GM12878 (cell line): ENCODE measurements at regions not wholly inside any gene's neighbourhood (a gene's known extent, or its start where the extent isn't known, plus 50 kb on each side); places are given as distances from the start of the nearest gene placed in this dataset.

ENCODE experiments used
- ATAC-seq: fragments of 200-7000 bp; cut with Tn5 transposase; 3 replicates; pipeline ENCODE4 v1.9.1; 2020; ENCODE audit warnings: mild to moderate bottlenecking, moderate library complexity
- BruUV-seq: library from RNA; stranded (reverse); fragments of 400-500 nt; replicated peaks from 2 replicates; lab custom pipeline; 2021; lab: Mats Ljungman, UMichigan
- CTCF ChIA-PET: fragments of 300-600 bp; sonication (Branson Sonifier 250); formaldehyde crosslinking; extraction: SDS; loops from one replicate; lab custom pipeline; 2021; ENCODE audit warnings: inconsistent platforms; lab: Yijun Ruan, JAX
- POLR2A ChIA-PET: fragments of 350-600 bp; formaldehyde crosslinking; extraction: SDS; loops from one replicate; lab custom pipeline; 2021; ENCODE audit warnings: inconsistent platforms; lab: Charles Lee
- RAD21 ChIA-PET: fragments of 300-600 bp; sonication (Branson Sonifier 250); formaldehyde crosslinking; loops from one replicate; lab custom pipeline; 2023; ENCODE audit warnings: antibody characterized with exemption; ENCODE audit not compliant: unreplicated experiment; lab: Charles Lee
- SMC1A ChIA-PET: fragments of 300-600 bp; sonication (Branson Sonifier 250); formaldehyde crosslinking; loops from one replicate; lab custom pipeline; 2023; ENCODE audit not compliant: unreplicated experiment, uncharacterized antibody; lab: Charles Lee
- DNase-seq: peaks from one replicate; pipeline ENCODE4 v3.0.0-alpha.2; 2011; ENCODE audit warnings: low read depth, low spot score
- FAIRE-seq: peaks from 3 replicates; lab custom pipeline; 2011; peaks lifted over from hg19 to GRCh38; lab: Jason Lieb, UNC
- H2AFZ ChIP-seq: 2 replicates; pipeline ENCODE4 v1.6.0; 2011; ENCODE audit warnings: low read depth, low read length, control low read depth; ENCODE audit not compliant: control insufficient read depth
- H3K27ac ChIP-seq: 2 replicates; pipeline ENCODE4 v1.5.1; 2011; ENCODE audit warnings: control low read depth; ENCODE audit not compliant: control insufficient read depth, insufficient read depth
- H3K27me3 ChIP-seq, 2 experiments: replicated peaks in 1 of 2; 2 replicates each; pipeline versions ENCODE4 v1.6.0 to v1.6.1; 2011; ENCODE audit warnings: low read length in 1 of 2; ENCODE audit not compliant: control insufficient read depth in 2 of 2, insufficient read depth in 2 of 2
- H3K36me3 ChIP-seq, 2 experiments: 2 replicates each; pipeline ENCODE4 v1.5.1; 2011; ENCODE audit warnings: low read length in 1 of 2; ENCODE audit not compliant: control insufficient read depth in 2 of 2, insufficient read depth in 2 of 2
- H3K4me1 ChIP-seq: 2 replicates; pipeline ENCODE4 v1.6.1; 2011; ENCODE audit warnings: mild to moderate bottlenecking, low read length, moderate library complexity, mixed read lengths; ENCODE audit not compliant: control insufficient read depth, insufficient read depth
- H3K4me2 ChIP-seq: 2 replicates; pipeline ENCODE4 v1.6.0; 2011; ENCODE audit warnings: control low read depth; ENCODE audit not compliant: control insufficient read depth, insufficient read depth
- H3K4me3 ChIP-seq: fragments of 200-600 bp; sonication (generic); 2 replicates; pipeline ENCODE4 v1.5.1; 2016
- H3K79me2 ChIP-seq: 2 replicates; pipeline ENCODE4 v1.6.0; 2011; ENCODE audit warnings: low read length; ENCODE audit not compliant: control insufficient read depth, insufficient read depth
- H3K9ac ChIP-seq: 2 replicates; pipeline ENCODE4 v1.8.0; 2011; ENCODE audit warnings: low read length, control low read depth, mixed read lengths; ENCODE audit not compliant: control insufficient read depth, insufficient read depth
- H3K9me3 ChIP-seq: replicated peaks from 3 replicates; pipeline ENCODE4 v1.5.1; 2011; ENCODE audit warnings: mild to moderate bottlenecking, low read length; ENCODE audit not compliant: control insufficient read depth, insufficient read depth
- H4K20me1 ChIP-seq: 2 replicates; pipeline ENCODE4 v1.6.0; 2011; ENCODE audit not compliant: control insufficient read depth, insufficient read depth
- EZH2 ChIP-seq: IDR thresholded peaks from 2 replicates; pipeline ENCODE4 v1.6.1; 2012; ENCODE audit warnings: low read depth, mild to moderate bottlenecking, control low read depth, inconsistent platforms, low read length, borderline replicate concordance; ENCODE audit not compliant: control insufficient read depth
- HDGF ChIP-seq: fragments of 450-650 bp; IDR thresholded peaks from 2 replicates; pipeline ENCODE4 v1.6.1; 2016; ENCODE audit warnings: antibody characterized with exemption
- JUND ChIP-seq: IDR thresholded peaks from 2 replicates; pipeline ENCODE4 v1.6.1; 2012; ENCODE audit warnings: low read depth, mild to moderate bottlenecking, low read length, improper control_type of control experiment, moderate library complexity
- KDM1A ChIP-seq: fragments of 200-600 bp; sonication (generic); IDR thresholded peaks from 2 replicates; pipeline ENCODE4 v1.6.1; 2016; ENCODE audit warnings: borderline replicate concordance
- POLR2AphosphoS5 ChIP-seq: IDR thresholded peaks from 2 replicates; pipeline ENCODE4 v1.6.1; 2011; ENCODE audit warnings: mild to moderate bottlenecking, low read length, inconsistent platforms
- SIN3A ChIP-seq: IDR thresholded peaks from 2 replicates; pipeline ENCODE4 v1.6.1; 2012; ENCODE audit warnings: low read depth, low read length, improper control_type of control experiment
- SMAD1 ChIP-seq: fragments of 450-650 bp; IDR thresholded peaks from 2 replicates; pipeline ENCODE4 v1.6.1; 2018; ENCODE audit warnings: mild to moderate bottlenecking, low read depth; ENCODE audit not compliant: partially characterized antibody
- STAT1 ChIP-seq: fragments of 450-650 bp; conservative IDR thresholded peaks from 2 replicates; pipeline ENCODE4 v1.6.1; 2014; ENCODE audit warnings: antibody characterized with exemption, mild to moderate bottlenecking
- WRNIP1 ChIP-seq: IDR thresholded peaks from 2 replicates; pipeline ENCODE4 v1.6.1; 2011; ENCODE audit warnings: low read depth, low read length, improper control_type of control experiment, borderline replicate concordance
- ZBTB33 ChIP-seq: fragments of 450-650 bp; IDR thresholded peaks from 2 replicates; pipeline ENCODE4 v1.6.1; 2017; ENCODE audit warnings: mild to moderate bottlenecking
- ZNF592 ChIP-seq: fragments of 450-650 bp; IDR thresholded peaks from 2 replicates; pipeline ENCODE4 v1.6.1; 2017; ENCODE audit warnings: mild to moderate bottlenecking, moderate library complexity
- WGBS: methylation state at CpG from one replicate; pipeline ENCODE4 v1.1.6; 2016; ENCODE audit warnings: low lambda C conversion rate; ENCODE audit not compliant: insufficient replicate concordance, insufficient coverage; ENCODE audit errors: missing lambda C conversion rate; 5-methylcytosine and 5-hydroxymethylcytosine counted together
- in situ Hi-C: fragments of 300-500 bp; cut with MboI; formaldehyde crosslinking; loops from 9 replicates; pipeline ENCODE4 v1.14.3; 2018; ENCODE audit warnings: mixed read lengths
- intact Hi-C: fragments of 100-400 bp; cut with micrococcal nuclease; formaldehyde crosslinking; loops from one replicate; pipeline ENCODE4 v1.14.2; 2022; ENCODE audit not compliant: unreplicated experiment
- TF ChIP-seq, protein P1 (sequence below): fragments of 450-650 bp; IDR thresholded peaks from 2 replicates; pipeline ENCODE4 v1.6.1; 2017; ENCODE audit warnings: mild to moderate bottlenecking, moderate library complexity

- TF ChIP-seq ZNF592 (no peak), SIN3A (no peak), HDGF (no peak), STAT1 (no peak), POLR2AphosphoS5 (no peak), WRNIP1 (no peak), SMAD1 (no peak)
Observed at GRCh38 chr14:71800878-71801277, 131.4 kb upstream of the RGS6 start (continued).

DNA sequence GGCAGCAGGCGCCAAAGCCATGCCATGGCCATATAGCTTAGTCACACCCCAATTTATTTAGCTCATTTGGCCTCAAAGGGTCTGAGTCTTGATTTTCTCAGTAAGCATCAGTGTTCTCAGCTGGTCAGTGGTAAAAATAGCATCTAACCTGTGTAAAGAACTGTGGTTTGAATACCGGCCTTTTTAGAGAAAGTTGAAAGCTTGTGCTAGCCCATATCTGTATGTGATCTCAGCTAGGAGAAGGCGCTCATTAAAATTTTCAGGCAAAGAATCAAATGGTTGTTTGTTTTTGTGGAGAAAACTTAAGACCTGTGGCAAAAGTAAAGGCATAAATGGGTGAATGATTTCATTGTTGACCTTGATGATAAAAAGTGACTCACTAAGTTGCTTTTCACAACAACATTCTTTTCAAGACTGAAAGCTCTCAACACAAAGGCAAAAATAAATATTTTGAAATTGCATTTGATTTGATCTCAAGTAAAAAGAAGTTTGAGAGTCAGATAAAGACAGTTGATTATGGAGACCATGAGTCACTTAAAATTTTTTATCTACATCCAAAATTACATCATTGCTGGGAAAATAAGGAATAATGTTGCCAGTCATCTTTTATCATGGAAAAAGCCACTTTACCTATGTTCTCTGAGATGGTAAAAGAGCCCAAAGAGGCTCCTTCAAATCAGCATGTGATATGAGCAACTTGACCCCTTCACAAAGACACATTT is 128.5 kb upstream of the RGS6 start:
- no peaks in the 10 kb centered on the region for H3K79me2 ChIP-seq
- H3K36me3 ChIP-seq = no peaks in the 10 kb centered on the region
- ChIA-PET RAD21 (no interaction called here), POLR2A (interaction anchor here (0.6 to 1.0 kb wide), 2 partner anchors 31 to 892 kb away, joined by 3 to 4 read pairs; no protein-coding TSS in a partner anchor), CTCF (interaction anchor here (2.1 kb wide), 1 partner anchor 52 kb away, joined by 6 read pairs; no protein-coding TSS in a partner anchor), SMC1A (interaction anchor here (0.6 kb wide), 1 partner anchor 48 kb away, joined by 4 read pairs; no protein-coding TSS in a partner anchor)
- BruUV-seq = no TSS peak
- whole genome bisulfite sequencing = 16% methylated on average over 3 of the region's 3 CpGs
- no peaks in the 10 kb centered on the region for H3K27me3 ChIP-seq
- no peak overlapping the region for H3K4me2 ChIP-seq
- intact Hi-C loops = no loop called here
- no peak overlapping the region for H3K27ac ChIP-seq
- no peaks in the 10 kb centered on the region for H3K4me1 ChIP-seq
- no peaks in the 10 kb centered on the region for H4K20me1 ChIP-seq
- no peak for FAIRE-seq
- no peak overlapping the region for H3K9ac ChIP-seq
- in situ Hi-C loops = no loop called here
- H3K4me3 ChIP-seq = no peak overlapping the region
- H2AFZ ChIP-seq = no peak overlapping the region
- H3K9me3 ChIP-seq = no peaks in the 10 kb centered on the region
- no peak for DNase-seq
- no peak for ATAC-seq
- no peak for TF ChIP-seq ZBTB33
- TF ChIP-seq EZH2 = no peak
- TF ChIP-seq, protein P1, sequence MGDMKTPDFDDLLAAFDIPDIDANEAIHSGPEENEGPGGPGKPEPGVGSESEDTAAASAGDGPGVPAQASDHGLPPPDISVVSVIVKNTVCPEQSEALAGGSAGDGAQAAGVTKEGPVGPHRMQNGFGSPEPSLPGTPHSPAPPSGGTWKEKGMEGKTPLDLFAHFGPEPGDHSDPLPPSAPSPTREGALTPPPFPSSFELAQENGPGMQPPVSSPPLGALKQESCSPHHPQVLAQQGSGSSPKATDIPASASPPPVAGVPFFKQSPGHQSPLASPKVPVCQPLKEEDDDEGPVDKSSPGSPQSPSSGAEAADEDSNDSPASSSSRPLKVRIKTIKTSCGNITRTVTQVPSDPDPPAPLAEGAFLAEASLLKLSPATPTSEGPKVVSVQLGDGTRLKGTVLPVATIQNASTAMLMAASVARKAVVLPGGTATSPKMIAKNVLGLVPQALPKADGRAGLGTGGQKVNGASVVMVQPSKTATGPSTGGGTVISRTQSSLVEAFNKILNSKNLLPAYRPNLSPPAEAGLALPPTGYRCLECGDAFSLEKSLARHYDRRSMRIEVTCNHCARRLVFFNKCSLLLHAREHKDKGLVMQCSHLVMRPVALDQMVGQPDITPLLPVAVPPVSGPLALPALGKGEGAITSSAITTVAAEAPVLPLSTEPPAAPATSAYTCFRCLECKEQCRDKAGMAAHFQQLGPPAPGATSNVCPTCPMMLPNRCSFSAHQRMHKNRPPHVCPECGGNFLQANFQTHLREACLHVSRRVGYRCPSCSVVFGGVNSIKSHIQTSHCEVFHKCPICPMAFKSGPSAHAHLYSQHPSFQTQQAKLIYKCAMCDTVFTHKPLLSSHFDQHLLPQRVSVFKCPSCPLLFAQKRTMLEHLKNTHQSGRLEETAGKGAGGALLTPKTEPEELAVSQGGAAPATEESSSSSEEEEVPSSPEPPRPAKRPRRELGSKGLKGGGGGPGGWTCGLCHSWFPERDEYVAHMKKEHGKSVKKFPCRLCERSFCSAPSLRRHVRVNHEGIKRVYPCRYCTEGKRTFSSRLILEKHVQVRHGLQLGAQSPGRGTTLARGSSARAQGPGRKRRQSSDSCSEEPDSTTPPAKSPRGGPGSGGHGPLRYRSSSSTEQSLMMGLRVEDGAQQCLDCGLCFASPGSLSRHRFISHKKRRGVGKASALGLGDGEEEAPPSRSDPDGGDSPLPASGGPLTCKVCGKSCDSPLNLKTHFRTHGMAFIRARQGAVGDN = no peak
- TF ChIP-seq KDM1A = no peak
- no peak for TF ChIP-seq JUND
